GM19395 (cell line): ENCODE measurements at regions not wholly inside any gene's neighbourhood (a gene's known extent, or its start where the extent isn't known, plus 50 kb on each side); places are given as distances from the start of the nearest gene placed in this dataset.
"Not testable (repeated sequence)": the region's sequence is repeated elsewhere in the genome, so short reads cannot be mapped to it uniquely, and the experiment has no call there.

ENCODE experiments used
- ATAC-seq: cut with Tn5 transposase; IDR thresholded peaks from one replicate; pipeline ENCODE4 v1.9.1; 2021; ENCODE audit warnings: mild to moderate bottlenecking, moderate library complexity; ENCODE audit not compliant: unreplicated experiment

DNA sequence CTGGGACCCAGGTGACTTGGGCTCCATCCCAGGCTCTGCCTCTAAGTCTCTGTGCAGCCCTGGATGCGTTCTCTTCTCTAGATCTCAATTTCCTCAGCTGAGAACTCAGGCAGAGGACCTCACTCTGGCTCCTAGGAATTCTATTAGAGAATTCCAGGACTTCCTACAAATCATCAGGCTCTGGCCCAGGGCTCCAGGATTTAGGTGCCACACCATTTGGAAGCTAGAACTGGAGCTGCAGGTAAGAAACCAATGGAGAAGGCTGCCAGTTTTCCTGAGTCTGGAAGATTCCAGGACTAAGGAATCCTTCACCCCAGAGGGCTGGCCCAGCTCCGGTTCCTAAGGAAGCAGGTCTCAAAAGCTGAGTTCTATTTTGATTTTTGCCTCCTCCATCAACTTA lies 189.8 kb upstream of the CDH5 start:
- no peak for ATAC-seq

DNA sequence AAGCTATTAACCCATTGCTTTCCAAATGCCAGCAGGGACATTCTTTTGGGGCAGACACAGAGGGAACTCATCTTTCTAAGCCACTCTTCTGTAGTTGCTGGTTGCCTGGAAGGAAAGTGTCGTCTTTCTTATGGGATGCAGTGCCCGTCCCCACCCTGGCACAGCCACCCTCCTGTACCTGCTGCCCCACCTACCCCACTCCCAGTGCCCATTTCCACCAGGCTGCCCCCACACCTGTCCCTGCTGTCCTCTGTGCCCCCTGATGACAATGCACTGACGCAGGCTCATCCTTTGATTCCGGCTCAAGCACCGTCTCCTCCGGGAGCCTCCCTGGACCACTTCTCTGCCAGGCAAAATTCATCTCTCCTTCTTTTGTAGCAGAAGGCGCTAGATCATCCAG lies 190.4 kb upstream of the CDH5 start:
- ATAC-seq: no peak

DNA sequence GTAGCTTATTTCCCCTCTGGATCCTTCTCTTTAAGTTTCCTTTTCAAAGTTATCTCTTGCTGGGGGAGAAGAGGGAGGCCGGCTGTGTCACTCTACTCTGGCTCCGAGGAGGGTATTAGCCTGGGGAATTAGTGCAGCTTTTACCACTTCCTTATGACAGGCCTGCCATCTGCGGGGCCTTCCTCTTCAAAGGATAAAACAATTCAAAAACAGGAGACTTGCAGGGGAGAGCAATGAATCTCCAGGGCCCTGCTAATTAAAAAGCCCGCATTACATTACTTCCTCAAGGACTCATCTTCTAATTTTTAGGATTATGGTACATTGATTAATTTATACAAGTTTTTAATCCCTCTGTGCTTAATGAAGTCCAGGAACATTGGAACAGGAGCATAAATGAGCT lies 190.9 kb upstream of the CDH5 start:
- no peak for ATAC-seq

GRCh38 chr16:66175058-66175457 lies 191.4 kb upstream of the CDH5 start:
- ATAC-seq: no peak

- ATAC-seq: not testable (repeated sequence)
These were observed 192.7 kb upstream of the CDH5 start for GRCh38 chr16:66173796-66174195.

GRCh38 chr16:66173181-66173580 lies 193.3 kb upstream of the CDH5 start:
- not testable (repeated sequence) for ATAC-seq

DNA sequence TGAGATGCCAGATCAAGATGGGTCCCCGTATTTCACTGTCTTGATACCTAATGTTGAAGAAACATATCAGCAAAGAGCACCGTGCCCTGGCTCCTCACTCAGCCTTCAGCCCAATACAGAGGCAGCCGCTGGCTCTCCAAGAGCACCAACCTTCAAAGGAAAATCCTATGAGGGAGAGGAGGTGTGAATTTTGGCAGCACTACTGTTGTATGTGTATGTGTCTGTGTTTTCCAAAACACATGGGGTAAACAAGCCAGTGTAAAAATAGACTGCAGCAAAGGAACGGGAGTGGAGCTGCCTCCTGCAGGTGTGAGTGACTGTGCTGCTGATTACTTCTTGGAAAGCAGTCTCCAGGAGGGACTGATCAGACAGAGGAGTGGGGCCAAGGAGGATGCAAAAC lies 194.0 kb upstream of the CDH5 start:
- ATAC-seq: no peak

- no peak for ATAC-seq
These were observed 194.9 kb upstream of the CDH5 start for GRCh38 chr16:66171578-66171977.

- ATAC-seq: no peak
These were observed 195.5 kb upstream of the CDH5 start for GRCh38 chr16:66170989-66171388.

DNA sequence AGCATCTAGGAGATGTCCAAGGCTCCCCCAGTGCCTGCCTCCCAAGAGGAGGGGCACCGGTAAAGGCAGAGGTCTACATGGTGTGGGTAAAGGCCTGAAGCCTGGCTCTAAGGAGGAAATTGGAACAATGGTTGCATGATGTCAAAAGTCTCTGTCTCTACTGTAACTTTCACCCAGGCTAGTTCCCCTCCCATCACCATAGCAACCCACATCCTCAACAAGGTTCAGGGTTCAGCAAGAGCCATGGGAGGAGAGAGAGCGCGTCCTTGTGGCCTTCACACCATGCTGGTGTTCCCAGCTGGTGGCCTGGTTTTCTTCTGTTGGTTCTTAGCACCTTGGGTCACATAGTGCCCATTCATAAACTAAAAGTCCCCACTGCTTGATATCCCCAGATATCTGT lies 196.7 kb upstream of the CDH5 start:
- ATAC-seq: no peak

DNA sequence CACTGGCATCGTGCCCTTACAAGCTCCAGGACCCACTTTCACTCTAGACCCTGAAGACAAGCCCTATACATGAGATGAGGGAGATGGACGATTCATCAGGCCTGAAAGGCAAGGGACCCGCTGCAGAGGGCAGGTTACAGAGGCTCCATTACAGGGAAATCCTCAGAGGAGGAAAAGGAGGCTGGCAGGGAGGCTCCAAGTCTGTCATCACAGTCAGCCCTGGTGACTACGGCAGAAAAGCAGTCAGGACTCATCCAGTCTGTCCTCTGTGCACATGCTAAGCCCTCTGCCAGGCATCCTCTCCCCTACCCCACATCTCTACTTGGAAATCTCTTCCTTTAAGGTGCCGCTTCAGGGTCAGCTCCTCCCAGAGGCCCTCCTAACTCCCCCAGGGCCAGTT lies 197.7 kb upstream of the CDH5 start:
- no peak for ATAC-seq

DNA sequence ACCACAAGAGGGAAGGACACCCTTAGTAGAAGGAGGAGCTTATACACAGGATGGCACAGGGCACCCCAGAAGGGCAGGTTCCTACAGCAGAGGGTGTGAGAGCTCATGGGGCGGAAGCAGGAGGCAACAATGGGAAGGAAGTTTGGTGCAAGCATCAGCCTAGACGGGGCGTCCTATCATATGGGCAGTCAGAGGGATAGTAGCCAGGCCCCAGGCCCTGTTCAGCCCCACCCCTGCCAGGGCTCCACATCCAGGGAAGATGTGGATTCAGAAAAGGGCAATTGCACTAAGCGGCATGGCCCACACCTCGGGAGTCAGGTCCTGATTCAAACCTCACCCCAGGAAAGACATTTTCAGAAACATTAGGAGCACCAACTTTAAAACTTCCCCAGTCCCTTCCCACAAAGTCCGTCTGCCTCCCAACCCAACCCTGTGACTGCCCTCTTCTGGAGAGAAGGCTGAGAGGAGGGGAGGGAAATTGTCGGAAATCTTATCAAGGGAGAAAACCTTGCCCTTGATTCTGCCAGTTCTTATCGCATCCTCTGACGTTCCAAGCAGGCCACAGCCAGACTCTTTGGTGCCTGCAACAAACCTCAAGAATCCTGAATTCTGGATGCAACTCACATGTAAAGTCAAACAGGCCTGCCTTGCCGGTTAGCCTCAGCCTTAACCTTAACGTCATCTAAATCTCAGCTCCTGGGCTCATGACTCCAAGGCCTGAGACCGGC lies 198.8 kb upstream of the CDH5 start:
- no peak for ATAC-seq

- ATAC-seq: no peak
These were observed 200.0 kb upstream of the CDH5 start for GRCh38 chr16:66166490-66166889.

DNA sequence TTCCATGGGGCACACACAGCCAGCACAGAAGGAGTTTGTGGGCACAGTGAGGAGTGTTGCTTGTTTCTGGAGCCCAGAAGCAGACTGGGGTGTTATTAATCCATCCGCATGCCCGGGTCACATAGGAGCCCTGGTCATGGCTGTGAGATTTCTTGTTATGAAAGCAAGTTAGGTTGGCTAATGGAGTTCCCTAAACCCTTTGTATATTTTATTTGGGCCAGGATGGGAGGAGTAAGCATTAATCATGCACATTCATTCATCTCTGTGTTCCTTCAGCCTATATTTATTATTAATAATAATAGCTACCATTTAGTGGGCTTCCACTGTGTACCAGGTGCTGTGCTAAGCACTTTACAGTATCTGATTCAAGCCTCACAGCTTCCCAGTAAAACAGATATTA lies 200.6 kb upstream of the CDH5 start:
- no peak for ATAC-seq

GRCh38 chr16:66164581-66165247 lies 201.8 kb upstream of the CDH5 start:
- no peak for ATAC-seq

DNA sequence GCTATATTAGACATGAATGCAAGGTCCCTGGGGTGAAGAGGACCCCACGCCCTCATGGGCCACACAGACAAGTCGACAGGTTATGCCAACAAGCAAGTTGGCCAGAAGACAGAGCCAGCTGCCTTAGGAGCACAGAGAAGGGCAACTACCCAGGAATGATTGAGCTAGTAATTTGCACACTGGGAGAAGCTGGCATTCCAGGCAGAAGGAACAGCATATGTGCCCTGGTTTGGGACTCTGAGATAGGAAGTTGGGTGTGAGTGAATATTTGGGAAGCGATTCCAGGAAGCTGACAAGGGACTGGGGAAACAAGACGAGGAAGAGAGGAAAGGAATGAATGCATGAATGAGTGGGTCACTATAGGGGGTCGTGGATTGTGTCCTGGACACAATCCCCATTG lies 203.7 kb upstream of the CDH5 start:
- no peak for ATAC-seq

DNA sequence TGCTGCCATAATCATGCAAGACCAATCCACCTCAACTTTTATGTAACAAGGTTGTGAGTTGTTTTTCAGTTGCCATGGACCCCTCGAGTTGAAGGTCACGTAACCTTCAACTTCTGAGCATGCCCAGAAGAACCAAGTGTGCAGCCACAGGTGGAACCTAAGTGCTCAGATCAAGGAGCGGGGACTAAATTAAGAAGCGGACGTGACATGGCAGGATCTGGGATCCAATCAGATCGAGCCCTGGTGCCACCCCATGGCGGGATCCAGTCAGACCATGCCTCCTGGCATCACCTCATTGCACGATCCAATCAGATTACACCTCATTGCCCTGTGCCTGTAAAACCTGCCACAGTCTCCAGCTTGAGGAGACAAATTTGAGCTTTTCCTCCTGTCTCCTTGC lies 204.5 kb upstream of the CDH5 start:
- ATAC-seq: no peak

DNA sequence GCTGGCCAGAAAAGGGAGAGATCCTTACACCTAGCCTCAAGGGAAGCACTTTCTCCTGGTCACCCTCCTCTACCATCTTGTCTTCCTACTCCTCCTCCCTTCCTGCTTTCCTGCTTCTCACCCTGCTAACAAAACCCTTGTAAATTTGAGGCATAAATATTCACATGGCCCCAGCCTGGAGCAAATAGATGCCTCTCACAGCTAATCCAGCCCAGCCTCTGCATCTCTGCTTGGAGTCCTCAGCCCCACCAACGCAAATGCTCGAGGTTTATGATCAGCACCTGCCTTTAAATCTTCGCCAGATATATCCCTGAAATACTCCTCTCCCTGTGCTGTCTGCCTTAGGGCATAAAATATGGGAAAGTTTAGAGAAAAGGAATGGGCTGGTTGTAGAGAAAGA lies 205.2 kb upstream of the CDH5 start:
- ATAC-seq: no peak

- ATAC-seq: no peak
These were observed 206.5 kb upstream of the CDH5 start for GRCh38 chr16:66159987-66160386.

DNA sequence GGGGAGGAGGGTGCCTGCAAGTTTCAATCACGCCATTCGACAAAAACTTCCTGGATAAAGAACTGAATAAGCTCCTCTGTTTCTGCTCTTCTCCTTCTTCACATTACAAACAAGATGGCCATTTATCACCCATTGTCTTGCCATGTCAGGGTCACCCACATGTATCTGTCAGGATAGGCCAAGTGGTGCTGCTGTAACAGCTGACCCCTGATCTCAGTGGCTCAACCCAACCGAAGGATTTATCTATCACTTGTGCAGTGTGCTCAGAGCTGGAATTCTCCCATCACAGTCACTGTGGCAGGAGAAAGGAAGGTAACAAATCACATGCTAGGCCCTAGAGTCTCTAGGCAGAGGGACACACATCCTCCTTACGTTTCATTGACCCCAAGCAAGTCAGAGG lies 210.0 kb upstream of the CDH5 start:
- no peak for ATAC-seq

GRCh38 chr16:66155933-66156332 lies 210.6 kb upstream of the CDH5 start:
- peak; percentile 71 for ATAC-seq

GRCh38 chr16:66154801-66155200 lies 211.7 kb upstream of the CDH5 start:
- no peak for ATAC-seq
